Tibial nerve (tissue), 4 donors: ENCODE measurements at regions not wholly inside any gene's neighbourhood (a gene's known extent, or its start where the extent isn't known, plus 50 kb on each side); places are given as distances from the start of the nearest gene placed in this dataset.
"Not testable (repeated sequence)": the region's sequence is repeated elsewhere in the genome, so short reads cannot be mapped to it uniquely, and the experiment has no call there.

Source experiments
- DNase-seq, 2 donors: peaks; one replicate each; pipeline ENCODE4 v3.0.0-alpha.2; 2019; ENCODE audit warnings: low spot score in 2 of 2
- H3K27ac ChIP-seq, 4 donors: fragments of 200-600 bp; sonication (generic) in 3 of 4; one replicate each; pipeline ENCODE4 v1.5.1; 2017 to 2019; ENCODE audit warnings: mild to moderate bottlenecking in 1 of 4
- H3K27me3 ChIP-seq, 2 donors: fragments of 200-600 bp; sonication (generic) in 1 of 2; one replicate each; pipeline versions ENCODE4 v1.5.1 to v1.6.0; 2017 to 2019
- H3K36me3 ChIP-seq, 3 donors: fragments of 200-600 bp; sonication (generic); one replicate each; pipeline ENCODE4 v1.5.1; 2018 to 2019
- H3K4me1 ChIP-seq, 4 donors: fragments of 200-600 bp; sonication (generic) in 3 of 4; one replicate each; pipeline ENCODE4 v1.5.1; 2017 to 2019
- H3K4me3 ChIP-seq, 4 donors: fragments of 200-600 bp; sonication (generic) in 3 of 4; one replicate each; pipeline ENCODE4 v1.5.1; 2017 to 2019; ENCODE audit warnings: mild to moderate bottlenecking in 1 of 4, moderate library complexity in 1 of 4
- H3K9me3 ChIP-seq, 4 donors: fragments of 200-600 bp; sonication (generic) in 3 of 4; one replicate each; pipeline ENCODE4 v1.5.1; 2017 to 2019
- CTCF ChIP-seq, 5 experiments: fragments of 200-600 bp in 3 of 5; fragments of 450-650 bp in 2 of 5; sonication (generic) in 3 of 5; IDR thresholded peaks; one replicate each; pipeline ENCODE4 v1.5.1; 2016 to 2019; ENCODE audit warnings: antibody characterized with exemption in 5 of 5, mild to moderate bottlenecking in 3 of 5, moderate library complexity in 2 of 5
- EP300 ChIP-seq, 2 donors: sonication (generic); formaldehyde crosslinking; IDR thresholded peaks; one replicate each; pipeline ENCODE4 v1.6.1; 2017; ENCODE audit warnings: antibody characterized with exemption in 2 of 2, mild to moderate bottlenecking in 1 of 2
- POLR2A ChIP-seq, 2 donors: fragments of 450-650 bp; IDR thresholded peaks; one replicate each; pipeline ENCODE4 v1.6.1; 2017; ENCODE audit warnings: antibody characterized with exemption in 2 of 2, mild to moderate bottlenecking in 2 of 2, moderate library complexity in 2 of 2
- whole genome bisulfite sequencing, 2 donors: methylation state at CpG; one replicate each; pipeline ENCODE4 v1.1.5; 2018; 5-methylcytosine and 5-hydroxymethylcytosine counted together

- Histone ChIP-seq H3K27me3 (peaks cover 0 to 9% of the 10 kb centered on the region in 2 donors), H3K36me3 (no peaks in the 10 kb centered on the region)
These were observed 60.5 kb upstream of the HAND1 start for GRCh38 chr5:154538492-154538891.

DNA sequence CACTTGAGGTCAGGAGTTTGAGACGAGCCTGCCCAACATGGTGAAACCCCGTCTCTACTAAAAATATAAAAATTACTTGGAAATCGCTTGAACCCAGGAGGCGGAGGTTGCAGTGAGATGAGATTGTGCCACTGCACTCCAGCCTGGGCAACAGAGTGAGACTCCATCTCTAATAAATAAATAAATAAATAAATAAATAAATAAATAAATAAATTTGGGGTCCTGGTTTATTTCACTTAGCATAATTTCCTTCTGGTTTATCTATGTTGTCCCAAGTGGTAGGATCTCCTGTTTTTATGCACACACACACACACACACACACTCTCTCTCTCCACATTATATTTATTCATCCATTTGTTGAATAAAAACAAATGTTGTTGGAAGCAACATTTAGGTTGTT is 58.4 kb upstream of the HAND1 start:
- peaks cover 0 to 17% of the 10 kb centered on the region in 2 donors for H3K27me3 ChIP-seq
- H3K9me3 ChIP-seq, H3K27ac ChIP-seq, H3K36me3 ChIP-seq, DNase-seq, H3K4me3 ChIP-seq, H3K4me1 ChIP-seq: not testable (repeated sequence)
- WGBS, 2 donors, result 84 to 89% methylated on average over 4 of the region's 4 CpGs

More at GRCh38 chr5:154538492-154538891, 60.5 kb upstream of the HAND1 start:
- Histone ChIP-seq H3K27ac (no peak overlapping the region), H3K4me3 (no peak overlapping the region), H3K9me3 (no peaks in the 10 kb centered on the region), H3K4me1 (peaks cover 0 to 20% (median 0%) of the 10 kb centered on the region in 4 donors)
- no peak for TF ChIP-seq CTCF (IDR thresholded peaks at IDR 0.05)
- TF ChIP-seq POLR2A (IDR thresholded peaks at IDR 0.05), result no peak
- TF ChIP-seq EP300 (IDR thresholded peaks at IDR 0.05), result no peak
- DNase-seq, result no peak
- WGBS, 2 donors, result 80 to 84% methylated on average over 6 of the region's 6 CpGs

DNA sequence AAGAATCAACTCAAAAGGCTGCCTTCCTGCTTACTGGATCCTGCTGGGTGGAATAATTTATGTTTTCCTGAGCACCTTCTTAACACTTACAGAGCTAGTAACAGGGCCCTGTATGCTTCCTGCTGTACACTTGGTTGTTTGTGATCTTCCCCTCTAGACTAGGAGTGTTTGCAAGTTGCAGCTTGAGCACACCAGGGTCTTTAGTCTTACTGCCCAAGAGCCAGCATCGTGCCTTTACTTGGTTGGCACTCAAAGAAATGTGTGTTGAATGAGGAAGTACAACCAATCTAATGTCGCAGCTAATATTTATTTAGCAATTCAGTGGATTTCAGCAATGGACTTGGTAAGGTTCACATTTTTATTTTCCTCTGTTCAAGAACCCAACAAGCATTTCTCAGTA is 57.5 kb upstream of the HAND1 start:
- no peak overlapping the region for H3K4me3 ChIP-seq
- DNase-seq, result no peak
- no peak for TF ChIP-seq CTCF (IDR thresholded peaks at IDR 0.05)
- no peak for TF ChIP-seq POLR2A (IDR thresholded peaks at IDR 0.05)
- no peak for TF ChIP-seq EP300 (IDR thresholded peaks at IDR 0.05)
- no peaks in the 10 kb centered on the region for H3K4me1 ChIP-seq
- no peaks in the 10 kb centered on the region for H3K9me3 ChIP-seq
- WGBS, 2 donors, result 80 to 82% methylated on average over 2 of the region's 2 CpGs
- H3K27ac ChIP-seq, result no peak overlapping the region
- peaks cover 0 to 17% of the 10 kb centered on the region in 2 donors for H3K27me3 ChIP-seq
- no peaks in the 10 kb centered on the region for H3K36me3 ChIP-seq

- DNase-seq, result no peak
These were observed 56.5 kb upstream of the HAND1 start for GRCh38 chr5:154534457-154535050.

GRCh38 chr5:154529282-154529681 is 51.3 kb upstream of the HAND1 start:
- H3K4me1 ChIP-seq, result no peaks in the 10 kb centered on the region
- no peaks in the 10 kb centered on the region for H3K36me3 ChIP-seq
- no peak overlapping the region for H3K27ac ChIP-seq
- H3K27me3 ChIP-seq, result peaks cover 0 to 8% of the 10 kb centered on the region in 2 donors
- TF ChIP-seq POLR2A (IDR thresholded peaks at IDR 0.05) (no peak), CTCF (IDR thresholded peaks at IDR 0.05) (no peak), EP300 (IDR thresholded peaks at IDR 0.05) (no peak)
- WGBS, 2 donors, result 94 to 98% methylated on average over 1 of the region's 1 CpG
- H3K9me3 ChIP-seq, result no peaks in the 10 kb centered on the region
- H3K4me3 ChIP-seq, result no peak overlapping the region
- no peak for DNase-seq

More at GRCh38 chr5:154534457-154535050, 56.5 kb upstream of the HAND1 start:
- TF ChIP-seq POLR2A (IDR thresholded peaks at IDR 0.05) (no peak), CTCF (IDR thresholded peaks at IDR 0.05) (no peak), EP300 (IDR thresholded peaks at IDR 0.05) (no peak)
- Histone ChIP-seq H3K27ac (no peak overlapping the region), H3K36me3 (no peaks in the 10 kb centered on the region), H3K4me3 (no peak overlapping the region), H3K9me3 (no peaks in the 10 kb centered on the region), H3K27me3 (peaks cover 0 to 14% of the 10 kb centered on the region in 2 donors), H3K4me1 (no peaks in the 10 kb centered on the region)
- 58 to 68% methylated on average over 12 of the region's 12 CpGs for WGBS, 2 donors
